Anterior cingulate cortex (tissue), 58 donors: ENCODE measurements at regions not wholly inside any gene's neighbourhood (a gene's known extent, or its start where the extent isn't known, plus 50 kb on each side); places are given as distances from the start of the nearest gene placed in this dataset.

Experiments
- DNase-seq, 58 donors: peaks; one replicate each; lab custom pipeline; 2025; lab: John Stamatoyannopoulos, UW

DNA sequence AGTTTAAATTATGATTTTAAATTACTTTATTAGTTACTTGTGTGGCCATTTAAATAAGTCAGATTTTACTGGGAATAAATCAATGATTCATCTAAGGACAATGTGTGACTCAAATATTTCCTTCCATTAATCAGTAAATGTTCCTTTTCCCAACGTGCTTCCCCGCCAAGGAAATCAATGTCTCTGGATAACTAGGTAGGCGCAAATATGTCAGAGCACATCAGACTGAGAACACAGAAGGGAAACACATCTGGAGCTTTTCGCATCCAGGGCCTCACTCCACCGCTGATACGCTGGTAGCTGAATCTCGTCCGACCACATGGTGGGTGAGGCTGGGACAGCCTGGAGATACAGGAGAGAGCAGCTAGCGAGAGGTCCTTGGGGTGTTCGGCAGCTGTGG lies 56.4 kb upstream of the RPS6KA2 start:
- no peak for DNase-seq

DNA sequence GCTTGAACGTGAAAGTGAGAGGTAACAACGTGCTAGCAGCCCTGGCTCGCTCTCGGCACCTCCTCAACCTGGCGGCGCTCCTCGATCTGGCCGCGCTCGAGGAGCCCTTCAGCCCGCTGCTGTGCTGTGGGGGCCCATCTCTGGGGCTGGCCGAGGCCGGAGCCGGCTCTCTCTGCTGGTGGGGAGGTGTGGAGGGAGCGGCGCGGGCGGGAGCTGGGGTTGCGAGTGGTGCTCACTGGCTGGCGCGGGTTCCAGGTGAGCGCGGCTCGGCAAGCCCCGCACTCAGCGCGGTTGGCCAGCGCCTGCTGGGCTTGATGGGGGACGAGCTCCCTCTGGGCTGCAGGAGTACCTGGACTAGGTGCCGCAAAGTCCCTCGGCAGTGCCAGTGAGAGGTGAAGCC lies 52.5 kb upstream of the RPS6KA2 start:
- DNase-seq = no peak

DNA sequence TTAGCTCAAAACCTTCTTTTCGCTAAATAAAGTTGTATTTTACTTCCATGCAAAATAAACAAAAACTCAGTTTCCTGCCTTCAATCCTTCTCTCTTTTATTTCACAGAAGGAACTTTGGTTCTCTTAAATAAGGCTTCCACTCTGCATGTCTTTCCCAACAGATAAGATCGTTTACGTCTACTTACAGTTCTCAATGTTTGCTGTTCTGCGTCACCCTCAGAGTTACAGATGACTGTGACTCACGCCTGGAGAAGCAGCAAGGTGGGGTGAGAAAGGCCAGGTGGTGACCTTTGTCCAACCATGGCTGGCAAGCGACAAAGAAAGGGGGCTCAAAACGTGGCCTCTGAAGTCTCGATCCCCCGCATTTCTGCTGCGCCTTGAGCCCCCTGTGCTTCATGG lies 51.4 kb upstream of the RPS6KA2 start:
- DNase-seq = no peak

DNA sequence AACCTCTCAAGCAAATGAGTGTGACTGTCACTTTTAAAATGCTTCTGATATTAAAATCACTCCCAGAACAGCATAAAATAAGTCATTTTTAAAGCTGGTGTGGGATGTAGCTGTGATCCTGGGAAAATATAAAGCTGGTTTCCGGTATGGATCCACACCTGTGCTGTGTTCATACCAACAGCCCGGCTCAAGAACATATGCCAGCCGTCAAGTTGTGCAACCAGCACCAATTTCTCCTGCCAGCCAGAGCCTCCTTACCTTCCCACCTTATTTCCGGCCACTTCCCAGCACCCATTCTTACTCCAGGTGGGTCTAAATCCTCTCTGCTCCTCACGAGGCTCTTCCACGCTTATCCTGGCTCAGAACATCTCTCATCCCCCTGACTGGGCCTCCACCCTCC lies 50.9 kb upstream of the RPS6KA2 start:
- DNase-seq = no peak
